ENCODE measurements at regions not wholly inside any gene's neighbourhood (a gene's known extent, or its start where the extent isn't known, plus 50 kb on each side); places are given as distances from the start of the nearest gene placed in this dataset.

- TF ChIP-seq, protein P1, sequence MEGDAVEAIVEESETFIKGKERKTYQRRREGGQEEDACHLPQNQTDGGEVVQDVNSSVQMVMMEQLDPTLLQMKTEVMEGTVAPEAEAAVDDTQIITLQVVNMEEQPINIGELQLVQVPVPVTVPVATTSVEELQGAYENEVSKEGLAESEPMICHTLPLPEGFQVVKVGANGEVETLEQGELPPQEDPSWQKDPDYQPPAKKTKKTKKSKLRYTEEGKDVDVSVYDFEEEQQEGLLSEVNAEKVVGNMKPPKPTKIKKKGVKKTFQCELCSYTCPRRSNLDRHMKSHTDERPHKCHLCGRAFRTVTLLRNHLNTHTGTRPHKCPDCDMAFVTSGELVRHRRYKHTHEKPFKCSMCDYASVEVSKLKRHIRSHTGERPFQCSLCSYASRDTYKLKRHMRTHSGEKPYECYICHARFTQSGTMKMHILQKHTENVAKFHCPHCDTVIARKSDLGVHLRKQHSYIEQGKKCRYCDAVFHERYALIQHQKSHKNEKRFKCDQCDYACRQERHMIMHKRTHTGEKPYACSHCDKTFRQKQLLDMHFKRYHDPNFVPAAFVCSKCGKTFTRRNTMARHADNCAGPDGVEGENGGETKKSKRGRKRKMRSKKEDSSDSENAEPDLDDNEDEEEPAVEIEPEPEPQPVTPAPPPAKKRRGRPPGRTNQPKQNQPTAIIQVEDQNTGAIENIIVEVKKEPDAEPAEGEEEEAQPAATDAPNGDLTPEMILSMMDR (IDR thresholded peaks at IDR 0.05): no peak
- TF ChIP-seq RAD21 (conservative IDR thresholded peaks at IDR 0.05 in 1 of 2, IDR thresholded peaks at IDR 0.05 in 1 of 2) (no peak), KDM5A (IDR thresholded peaks at IDR 0.05) (no peak), POLR2AphosphoS2 (conservative IDR thresholded peaks at IDR 0.05; ENCODE audit: low read length) (no peak), BHLHE40 (IDR thresholded peaks at IDR 0.05; ENCODE audit: low read depth, low read length) (no peak), POLR2A (IDR thresholded peaks at IDR 0.05; ENCODE audit: low read length) (no peak), ZSCAN20 (CRISPR knock-in tag; IDR thresholded peaks at IDR 0.05) (no peak)
These were observed 530.2 kb downstream of the NPIPA7 start for GRCh38 chr16:16909126-16909525.
